Thyroid gland (tissue), 4 donors: ENCODE measurements at regions not wholly inside any gene's neighbourhood (a gene's known extent, or its start where the extent isn't known, plus 50 kb on each side); places are given as distances from the start of the nearest gene placed in this dataset.

Experiments used
- POLR2A ChIP-seq, 2 donors: fragments of 450-650 bp; IDR thresholded peaks; one replicate each; pipeline ENCODE4 v1.6.1; 2017; ENCODE audit warnings: antibody characterized with exemption in 2 of 2, mild to moderate bottlenecking in 2 of 2, moderate library complexity in 1 of 2
- TF ChIP-seq, protein P1 (sequence below), 6 experiments: fragments of 200-600 bp in 3 of 6; fragments of 450-650 bp in 3 of 6; sonication (generic) in 3 of 6; IDR thresholded peaks; one replicate each; pipeline ENCODE4 v1.5.1; 2016 to 2019; ENCODE audit warnings: antibody characterized with exemption in 6 of 6, mild to moderate bottlenecking in 2 of 6, inconsistent platforms in 1 of 6, moderate library complexity in 1 of 6

DNA sequence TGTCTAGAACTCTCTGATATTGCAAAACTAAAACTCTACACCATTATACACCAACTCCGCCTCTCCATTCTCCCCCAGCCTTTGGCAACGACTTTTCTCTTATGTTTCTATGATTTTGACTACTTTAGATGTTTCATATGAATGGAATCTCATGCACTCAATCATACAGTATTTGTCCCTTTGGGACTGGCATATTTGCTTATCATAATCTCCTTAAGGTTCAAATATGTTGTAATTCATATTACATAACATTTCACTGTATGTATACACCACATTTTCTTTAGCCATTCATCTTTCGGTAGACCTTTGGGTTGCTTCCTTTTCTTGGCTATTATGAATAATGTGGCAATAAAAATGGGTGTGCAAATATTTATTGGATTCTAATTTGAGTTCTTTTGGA lies 164.4 kb downstream of the ARL4A start:
- TF ChIP-seq, protein P1, sequence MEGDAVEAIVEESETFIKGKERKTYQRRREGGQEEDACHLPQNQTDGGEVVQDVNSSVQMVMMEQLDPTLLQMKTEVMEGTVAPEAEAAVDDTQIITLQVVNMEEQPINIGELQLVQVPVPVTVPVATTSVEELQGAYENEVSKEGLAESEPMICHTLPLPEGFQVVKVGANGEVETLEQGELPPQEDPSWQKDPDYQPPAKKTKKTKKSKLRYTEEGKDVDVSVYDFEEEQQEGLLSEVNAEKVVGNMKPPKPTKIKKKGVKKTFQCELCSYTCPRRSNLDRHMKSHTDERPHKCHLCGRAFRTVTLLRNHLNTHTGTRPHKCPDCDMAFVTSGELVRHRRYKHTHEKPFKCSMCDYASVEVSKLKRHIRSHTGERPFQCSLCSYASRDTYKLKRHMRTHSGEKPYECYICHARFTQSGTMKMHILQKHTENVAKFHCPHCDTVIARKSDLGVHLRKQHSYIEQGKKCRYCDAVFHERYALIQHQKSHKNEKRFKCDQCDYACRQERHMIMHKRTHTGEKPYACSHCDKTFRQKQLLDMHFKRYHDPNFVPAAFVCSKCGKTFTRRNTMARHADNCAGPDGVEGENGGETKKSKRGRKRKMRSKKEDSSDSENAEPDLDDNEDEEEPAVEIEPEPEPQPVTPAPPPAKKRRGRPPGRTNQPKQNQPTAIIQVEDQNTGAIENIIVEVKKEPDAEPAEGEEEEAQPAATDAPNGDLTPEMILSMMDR (IDR thresholded peaks at IDR 0.05), result no peak
- no peak for TF ChIP-seq POLR2A (IDR thresholded peaks at IDR 0.05)
